Esophagus squamous epithelium (tissue), 4 donors: ENCODE measurements at regions not wholly inside any gene's neighbourhood (a gene's known extent, or its start where the extent isn't known, plus 50 kb on each side); places are given as distances from the start of the nearest gene placed in this dataset.

Source experiments
- POLR2A ChIP-seq, 4 donors: fragments of 450-650 bp; IDR thresholded peaks; one replicate each; pipeline ENCODE4 v1.6.1; 2017; ENCODE audit warnings: antibody characterized with exemption in 4 of 4, mild to moderate bottlenecking in 4 of 4, moderate library complexity in 3 of 4
- TF ChIP-seq, protein P1 (sequence below), 6 experiments: fragments of 450-650 bp in 4 of 6; fragments of 200-600 bp in 2 of 6; sonication (generic) in 2 of 6; IDR thresholded peaks; one replicate each; pipeline ENCODE4 v1.5.1; 2016 to 2019; ENCODE audit warnings: antibody characterized with exemption in 6 of 6, mild to moderate bottlenecking in 4 of 6, moderate library complexity in 4 of 6

DNA sequence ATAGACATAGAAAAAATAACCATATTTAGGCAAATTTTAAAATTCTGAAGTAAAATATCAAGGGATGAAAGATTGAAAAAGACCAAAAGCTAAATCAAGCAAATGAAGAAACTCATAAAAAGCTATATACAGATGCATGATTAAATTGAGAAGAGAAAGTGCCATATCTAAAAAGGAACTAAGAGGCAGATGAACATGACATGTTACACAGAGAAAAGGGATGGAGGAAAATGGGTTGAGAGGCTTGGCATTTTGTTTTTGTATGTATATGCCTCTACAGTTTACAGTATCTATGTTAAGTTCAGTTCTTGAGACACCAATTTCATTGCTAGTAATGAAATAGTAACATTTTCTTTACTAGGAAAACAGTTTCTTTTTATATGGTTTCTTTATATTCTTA, 1507.4 kb upstream of the SPRY2 start:
- TF ChIP-seq POLR2A (IDR thresholded peaks at IDR 0.05), result no peak
- TF ChIP-seq, protein P1, sequence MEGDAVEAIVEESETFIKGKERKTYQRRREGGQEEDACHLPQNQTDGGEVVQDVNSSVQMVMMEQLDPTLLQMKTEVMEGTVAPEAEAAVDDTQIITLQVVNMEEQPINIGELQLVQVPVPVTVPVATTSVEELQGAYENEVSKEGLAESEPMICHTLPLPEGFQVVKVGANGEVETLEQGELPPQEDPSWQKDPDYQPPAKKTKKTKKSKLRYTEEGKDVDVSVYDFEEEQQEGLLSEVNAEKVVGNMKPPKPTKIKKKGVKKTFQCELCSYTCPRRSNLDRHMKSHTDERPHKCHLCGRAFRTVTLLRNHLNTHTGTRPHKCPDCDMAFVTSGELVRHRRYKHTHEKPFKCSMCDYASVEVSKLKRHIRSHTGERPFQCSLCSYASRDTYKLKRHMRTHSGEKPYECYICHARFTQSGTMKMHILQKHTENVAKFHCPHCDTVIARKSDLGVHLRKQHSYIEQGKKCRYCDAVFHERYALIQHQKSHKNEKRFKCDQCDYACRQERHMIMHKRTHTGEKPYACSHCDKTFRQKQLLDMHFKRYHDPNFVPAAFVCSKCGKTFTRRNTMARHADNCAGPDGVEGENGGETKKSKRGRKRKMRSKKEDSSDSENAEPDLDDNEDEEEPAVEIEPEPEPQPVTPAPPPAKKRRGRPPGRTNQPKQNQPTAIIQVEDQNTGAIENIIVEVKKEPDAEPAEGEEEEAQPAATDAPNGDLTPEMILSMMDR (IDR thresholded peaks at IDR 0.05), result no peak
